T-helper 1 cell treated with Interleukin-12 subunit alpha and Interleukin-12 subunit beta and Interleukin-4 antibody, amounts not matched to agents 30 ng/mL and 1 ng/mL, for 36 hours (primary cell): ENCODE measurements at regions not wholly inside any gene's neighbourhood (a gene's known extent, or its start where the extent isn't known, plus 50 kb on each side); places are given as distances from the start of the nearest gene placed in this dataset.

ENCODE experiments used
- intact Hi-C: fragments of 100-400 bp; cut with micrococcal nuclease; formaldehyde crosslinking; loops from one replicate; pipeline ENCODE4 v1.15.1; 2024

GRCh38 chr11:86120807-86121206 lies 51.9 kb upstream of the PICALM start:
- intact Hi-C loops, result no loop called here

DNA sequence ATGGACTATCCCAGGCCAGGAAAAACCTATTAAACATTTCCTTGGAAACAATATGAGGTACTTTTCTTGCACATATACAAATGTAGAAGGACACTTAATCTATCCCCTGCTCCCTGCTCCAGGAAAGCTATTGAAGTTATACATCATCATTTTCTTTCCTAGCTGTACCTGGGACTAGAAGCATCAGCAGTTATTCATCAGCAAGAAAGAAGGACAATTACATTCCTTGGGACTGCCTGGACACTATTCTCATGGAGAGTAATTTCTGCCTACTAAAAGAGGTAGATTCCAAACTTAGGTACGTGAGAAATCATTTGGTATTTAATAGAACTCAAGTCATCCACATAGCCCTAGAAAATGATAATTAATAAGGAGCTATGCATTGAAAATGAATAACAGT lies 51.0 kb upstream of the PICALM start:
- intact Hi-C loops, result loop anchor here (5.0 kb wide), 1 partner anchor 167 kb away; no protein-coding TSS in a partner anchor

DNA sequence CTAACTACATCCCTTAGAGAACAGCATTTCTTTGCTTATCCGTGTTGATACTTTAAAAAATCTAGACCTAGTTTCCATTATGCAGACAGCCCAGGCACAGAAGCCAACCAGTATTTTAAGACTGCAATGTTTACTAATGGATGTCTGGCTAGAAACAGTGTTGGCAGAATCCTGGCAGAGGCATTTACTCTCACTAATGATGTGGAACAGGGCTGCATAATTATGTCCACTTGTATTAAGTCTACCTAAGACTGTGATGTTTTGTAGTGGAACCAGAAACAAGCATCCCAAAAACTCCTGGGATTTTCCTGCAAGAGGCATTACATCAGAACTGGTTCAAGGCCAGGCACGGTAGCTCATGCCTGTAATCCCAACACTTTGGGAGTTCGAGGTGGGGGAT lies 50.2 kb upstream of the PICALM start:
- intact Hi-C loops, result loop anchor here (5.0 kb wide), 1 partner anchor 168 kb away; no protein-coding TSS in a partner anchor
